ENCODE measurements at regions not wholly inside any gene's neighbourhood (a gene's known extent, or its start where the extent isn't known, plus 50 kb on each side); places are given as distances from the start of the nearest gene placed in this dataset.

DNA sequence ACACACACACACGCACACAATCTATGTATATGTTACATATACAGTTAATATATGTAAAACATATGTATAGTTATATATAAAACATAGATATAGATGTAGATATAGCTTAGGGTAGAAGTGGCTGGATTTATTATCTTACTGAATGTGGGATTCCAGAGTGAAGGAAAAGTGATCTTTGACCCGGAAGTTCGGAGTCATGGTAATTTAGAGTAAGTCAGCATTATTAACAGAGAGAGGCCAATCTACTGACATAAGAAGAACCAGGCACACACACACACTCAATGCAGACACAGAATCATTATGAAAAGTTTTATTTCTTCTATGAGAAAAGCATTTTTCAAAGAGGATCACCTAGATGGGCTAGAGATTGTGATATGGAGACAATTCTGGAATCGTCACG is 384.2 kb upstream of the NOVA1 start:
- H3K9me3 ChIP-seq = no peaks in the 10 kb centered on the region
- H3K4me3 ChIP-seq = no peak overlapping the region
- DNase-seq = no peak
- ATAC-seq = no peak
- H3K4me1 ChIP-seq = no peaks in the 10 kb centered on the region
- intact Hi-C loops (cut with DNase I) = loop anchor here in 5 of 10 donors (5.0 to 10.0 kb wide), 2 partner anchors 587 to 590 kb away; no protein-coding TSS in a partner anchor
- no peaks in the 10 kb centered on the region for H3K27me3 ChIP-seq
- 90 to 95% methylated on average over 5 of the region's 5 CpGs for WGBS, 2 donors
- TF ChIP-seq, protein P1, sequence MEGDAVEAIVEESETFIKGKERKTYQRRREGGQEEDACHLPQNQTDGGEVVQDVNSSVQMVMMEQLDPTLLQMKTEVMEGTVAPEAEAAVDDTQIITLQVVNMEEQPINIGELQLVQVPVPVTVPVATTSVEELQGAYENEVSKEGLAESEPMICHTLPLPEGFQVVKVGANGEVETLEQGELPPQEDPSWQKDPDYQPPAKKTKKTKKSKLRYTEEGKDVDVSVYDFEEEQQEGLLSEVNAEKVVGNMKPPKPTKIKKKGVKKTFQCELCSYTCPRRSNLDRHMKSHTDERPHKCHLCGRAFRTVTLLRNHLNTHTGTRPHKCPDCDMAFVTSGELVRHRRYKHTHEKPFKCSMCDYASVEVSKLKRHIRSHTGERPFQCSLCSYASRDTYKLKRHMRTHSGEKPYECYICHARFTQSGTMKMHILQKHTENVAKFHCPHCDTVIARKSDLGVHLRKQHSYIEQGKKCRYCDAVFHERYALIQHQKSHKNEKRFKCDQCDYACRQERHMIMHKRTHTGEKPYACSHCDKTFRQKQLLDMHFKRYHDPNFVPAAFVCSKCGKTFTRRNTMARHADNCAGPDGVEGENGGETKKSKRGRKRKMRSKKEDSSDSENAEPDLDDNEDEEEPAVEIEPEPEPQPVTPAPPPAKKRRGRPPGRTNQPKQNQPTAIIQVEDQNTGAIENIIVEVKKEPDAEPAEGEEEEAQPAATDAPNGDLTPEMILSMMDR (IDR thresholded peaks at IDR 0.05) = no peak
- no peaks in the 10 kb centered on the region for H3K36me3 ChIP-seq
- H3K27ac ChIP-seq = no peak overlapping the region

DNA sequence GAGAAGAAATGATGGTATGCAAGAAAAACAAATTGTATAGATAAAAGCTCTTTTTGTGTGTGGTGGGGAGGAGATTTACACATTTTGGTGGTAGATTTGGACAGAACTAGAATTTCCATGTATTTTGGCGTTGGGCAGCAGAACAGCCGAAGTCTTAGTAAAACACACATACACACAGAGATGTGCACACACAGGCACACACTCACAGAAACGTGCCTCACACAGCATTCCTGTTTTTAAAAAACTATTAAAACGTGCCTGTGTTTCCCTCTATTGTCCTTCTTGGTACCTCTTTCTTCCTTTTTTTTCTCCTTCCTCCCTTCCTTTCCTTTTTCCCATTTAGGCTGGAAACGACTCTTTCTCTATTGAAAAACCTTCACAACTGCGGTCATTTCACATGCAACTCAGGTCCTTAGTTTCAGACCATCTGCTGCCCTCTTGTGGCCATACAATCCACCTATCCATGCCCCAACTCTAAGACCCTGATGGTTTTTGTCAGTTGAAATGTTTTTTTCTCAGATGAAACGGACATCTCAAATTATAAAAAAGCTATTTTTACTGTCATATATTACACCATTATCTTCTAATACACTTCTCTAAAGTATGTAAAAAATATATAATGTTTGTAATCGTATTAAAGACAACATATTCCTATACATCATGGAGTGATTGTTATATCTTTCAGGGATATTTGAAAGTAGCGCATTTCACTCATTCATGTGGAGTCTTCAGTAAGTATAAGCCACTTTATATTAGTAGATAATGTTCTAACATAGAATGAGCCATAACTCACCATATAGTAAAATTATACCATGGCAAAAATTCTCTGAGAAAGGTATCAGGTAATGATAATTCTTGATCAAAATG is 386.7 kb upstream of the NOVA1 start:
- Histone ChIP-seq H3K4me1 (no peaks in the 10 kb centered on the region), H3K27me3 (no peaks in the 10 kb centered on the region), H3K27ac (no peak overlapping the region), H3K36me3 (no peaks in the 10 kb centered on the region), H3K4me3 (no peak overlapping the region), H3K9me3 (no peaks in the 10 kb centered on the region)
- TF ChIP-seq, protein P1 (IDR thresholded peaks at IDR 0.05) = peak; percentile 30 to 82 (median 66)
- intact Hi-C loops (cut with DNase I) = loop anchor here in 8 of 10 donors (2.0 to 10.0 kb wide), 4 partner anchors 587 to 592 kb away; no protein-coding TSS in a partner anchor
- peak in 5 of 8 donors; percentile 49 to 75 (median 63) for ATAC-seq
- WGBS, 2 donors = 32 to 33% methylated on average over 9 of the region's 9 CpGs
- DNase-seq = peak in 1 of 2 donors; percentile 63

DNA sequence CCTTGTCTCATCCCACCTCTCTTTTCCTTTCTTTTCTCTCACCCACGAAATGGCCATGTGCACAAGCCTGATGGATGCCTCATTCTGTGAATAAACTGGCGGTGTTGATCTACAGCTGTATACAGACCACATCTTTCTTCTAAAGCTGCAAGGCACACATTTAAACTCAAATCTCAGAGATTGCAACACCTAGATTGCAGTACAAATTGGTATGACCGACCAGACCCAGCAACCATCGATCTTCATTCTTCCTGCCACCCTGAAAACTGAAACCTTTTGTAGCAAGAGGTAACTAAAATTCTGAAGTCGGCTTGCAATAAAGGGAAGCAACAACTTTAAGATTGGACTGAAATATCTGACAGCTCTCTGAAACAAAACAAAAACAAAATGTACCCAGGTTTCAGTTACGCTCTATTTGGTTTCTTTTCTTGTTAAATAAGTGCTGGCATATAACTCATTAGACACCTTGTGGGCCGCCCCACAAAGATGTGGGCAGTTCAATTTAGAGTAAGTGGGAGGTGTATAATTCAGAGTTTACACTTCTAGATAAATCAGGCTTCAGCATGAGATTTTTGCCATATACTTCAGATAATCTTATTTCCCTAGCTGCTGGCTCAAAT is 390.0 kb upstream of the NOVA1 start:
- Histone ChIP-seq H3K27me3 (no peaks in the 10 kb centered on the region), H3K4me3 (no peak overlapping the region), H3K36me3 (no peaks in the 10 kb centered on the region), H3K4me1 (no peaks in the 10 kb centered on the region), H3K27ac (no peak overlapping the region), H3K9me3 (no peaks in the 10 kb centered on the region)
- DNase-seq (no peak), ATAC-seq (no peak)
- WGBS, 2 donors = 82 to 85% methylated on average over 7 of the region's 7 CpGs
- intact Hi-C loops (cut with DNase I) = loop anchor here in 5 of 10 donors (5.0 to 10.0 kb wide), 3 partner anchors 591 to 596 kb away; no protein-coding TSS in a partner anchor
- TF ChIP-seq, protein P1 (IDR thresholded peaks at IDR 0.05) = no peak

DNA sequence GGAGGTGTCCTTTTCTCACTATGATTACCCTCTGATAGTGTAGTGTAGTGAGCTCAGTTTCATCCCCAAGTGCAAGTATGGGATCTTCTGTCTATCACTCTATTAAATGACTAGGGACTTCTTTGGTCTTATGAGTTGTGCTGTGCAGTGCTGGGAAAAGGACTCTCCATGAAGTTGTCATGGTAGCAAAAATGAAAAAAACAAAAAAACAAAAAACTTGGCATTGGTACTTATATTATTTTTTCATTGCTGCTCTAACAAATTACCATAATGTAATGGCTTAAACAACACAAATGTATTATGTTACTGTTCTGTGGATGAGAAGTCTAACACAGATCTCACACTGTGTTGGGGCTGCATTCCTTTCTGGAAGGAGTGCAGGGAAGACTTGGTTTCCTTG is 393.1 kb upstream of the NOVA1 start:
- Histone ChIP-seq H3K27me3 (no peaks in the 10 kb centered on the region), H3K4me3 (no peak overlapping the region), H3K9me3 (no peaks in the 10 kb centered on the region), H3K27ac (no peak overlapping the region), H3K36me3 (no peaks in the 10 kb centered on the region), H3K4me1 (no peaks in the 10 kb centered on the region)
- ATAC-seq = no peak
- TF ChIP-seq, protein P1 (IDR thresholded peaks at IDR 0.05) = no peak
- no peak for DNase-seq
- intact Hi-C loops (cut with DNase I) = no loop called here

Data from heart right ventricle (tissue), 16 donors.